Aorta (tissue), 5 donors: ENCODE measurements at regions not wholly inside any gene's neighbourhood (a gene's known extent, or its start where the extent isn't known, plus 50 kb on each side); places are given as distances from the start of the nearest gene placed in this dataset.

Experiments used
- ATAC-seq: fragments of 200-7000 bp; cut with Tn5 transposase; one replicate; pipeline ENCODE4 v1.9.1; 2022; ENCODE audit warnings: moderate library complexity; ENCODE audit not compliant: low FRiP score
- DNase-seq, 2 donors: peaks; one replicate each; pipeline ENCODE4 v3.0.0-alpha.2; 2020
- H3K27ac ChIP-seq, 2 donors: one replicate each; pipeline ENCODE4 v1.5.1; 2013; ENCODE audit warnings: low read length in 2 of 2, mild to moderate bottlenecking in 2 of 2, moderate library complexity in 2 of 2, control low read depth in 1 of 2, inconsistent platforms in 1 of 2, low read depth in 1 of 2
- H3K27me3 ChIP-seq, 2 donors: one replicate each; pipeline ENCODE4 v1.6.1; 2013; ENCODE audit warnings: control low read depth in 1 of 2, low read length in 1 of 2, mild to moderate bottlenecking in 1 of 2, moderate library complexity in 1 of 2; ENCODE audit not compliant: insufficient read depth in 2 of 2, control insufficient read depth in 1 of 2
- H3K36me3 ChIP-seq, 2 donors: one replicate each; pipeline ENCODE4 v1.6.1; 2013; ENCODE audit warnings: control low read depth in 1 of 2, low read length in 1 of 2, mild to moderate bottlenecking in 1 of 2; ENCODE audit not compliant: insufficient read depth in 2 of 2, control insufficient read depth in 1 of 2
- H3K4me1 ChIP-seq, 2 donors: one replicate each; pipeline ENCODE4 v1.6.1; 2013; ENCODE audit warnings: low read length in 2 of 2, control low read depth in 1 of 2, mild to moderate bottlenecking in 1 of 2, moderate library complexity in 1 of 2; ENCODE audit not compliant: insufficient read depth in 2 of 2, control insufficient read depth in 1 of 2
- H3K4me3 ChIP-seq, 2 donors: one replicate each; pipeline ENCODE4 v1.5.1; 2013; ENCODE audit warnings: low read length in 2 of 2, control low read depth in 1 of 2, mild to moderate bottlenecking in 1 of 2
- H3K9me3 ChIP-seq: one replicate; pipeline ENCODE4 v1.6.1; 2013; ENCODE audit warnings: mild to moderate bottlenecking, low read length; ENCODE audit not compliant: control insufficient read depth
- WGBS, 2 donors: extraction: QIAGEN DNeasy Blood & Tissue Kit; methylation state at CpG; one replicate each; pipeline ENCODE4 v1.1.7; 2013; 5-methylcytosine and 5-hydroxymethylcytosine counted together
- intact Hi-C, 2 donors: fragments of 100-400 bp; cut with DNase I; formaldehyde crosslinking; loops; one replicate each; pipeline versions ENCODE4 v1.14.2 to v1.15.0; 2022
- donor health status: healthy with polysubstance abuse.
- donor health status: Bipolar disorder and iron deficiency.
- donor health status: DM: no; HTN: no; CAD: no.
- donor health status: DM: no; HTN: no; CAD: no.
- donor health status: DM: yes; HTN: yes; CAD: no.

DNA sequence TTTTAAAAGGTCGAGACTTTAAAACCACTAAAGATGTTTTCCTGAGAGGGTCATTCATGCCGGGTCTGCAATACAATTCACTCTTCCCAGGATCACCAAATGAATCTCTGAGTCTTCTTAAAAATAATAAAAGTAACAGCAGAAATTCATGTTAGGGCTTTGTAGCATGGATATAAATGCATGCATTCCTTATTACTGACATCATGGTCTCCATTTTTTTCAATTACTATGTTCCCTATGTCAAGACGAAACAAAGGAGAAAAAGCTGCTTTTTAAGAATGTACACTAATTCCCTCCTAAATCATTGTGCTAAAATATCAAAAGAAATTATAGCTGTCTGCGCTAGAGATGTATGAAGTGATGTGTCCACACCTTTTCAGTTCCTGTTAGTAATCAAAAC, 789.9 kb upstream of the LRRC4C start:
- WGBS, 2 donors: 30 to 32% methylated on average over 4 of the region's 4 CpGs
- Histone ChIP-seq H3K4me1 (no peaks in the 10 kb centered on the region), H3K36me3 (no peaks in the 10 kb centered on the region), H3K4me3 (no peak overlapping the region), H3K9me3 (peaks cover 2% of the 10 kb centered on the region), H3K27ac (no peak overlapping the region), H3K27me3 (no peaks in the 10 kb centered on the region)
- no peak for DNase-seq
- no peak for ATAC-seq
- intact Hi-C loops: no loop called here

DNA sequence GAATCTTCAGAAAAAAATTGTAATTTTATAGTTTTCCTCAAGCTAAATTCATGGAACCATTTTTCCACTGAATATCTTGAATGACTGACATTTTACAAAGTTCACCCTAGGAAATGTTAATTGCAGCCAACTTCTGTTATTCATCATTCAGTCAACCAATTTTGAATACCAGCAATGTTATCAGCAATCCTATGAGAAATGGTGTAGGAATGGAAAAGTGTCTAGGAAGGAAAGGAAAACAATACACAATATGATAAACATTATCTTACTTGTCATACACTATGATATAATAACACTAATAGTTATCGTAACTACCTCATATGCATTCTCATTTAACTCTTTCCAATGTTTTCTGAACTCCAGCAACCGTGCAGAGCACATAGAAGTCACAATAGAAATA, 790.5 kb upstream of the LRRC4C start:
- ATAC-seq (no peak), DNase-seq (no peak)
- Histone ChIP-seq H3K27ac (no peak overlapping the region), H3K9me3 (peaks cover 2% of the 10 kb centered on the region), H3K27me3 (no peaks in the 10 kb centered on the region), H3K36me3 (no peaks in the 10 kb centered on the region), H3K4me1 (no peaks in the 10 kb centered on the region), H3K4me3 (no peak overlapping the region)
- intact Hi-C loops: no loop called here
- 4 to 6% methylated on average over 2 of the region's 2 CpGs for WGBS, 2 donors

DNA sequence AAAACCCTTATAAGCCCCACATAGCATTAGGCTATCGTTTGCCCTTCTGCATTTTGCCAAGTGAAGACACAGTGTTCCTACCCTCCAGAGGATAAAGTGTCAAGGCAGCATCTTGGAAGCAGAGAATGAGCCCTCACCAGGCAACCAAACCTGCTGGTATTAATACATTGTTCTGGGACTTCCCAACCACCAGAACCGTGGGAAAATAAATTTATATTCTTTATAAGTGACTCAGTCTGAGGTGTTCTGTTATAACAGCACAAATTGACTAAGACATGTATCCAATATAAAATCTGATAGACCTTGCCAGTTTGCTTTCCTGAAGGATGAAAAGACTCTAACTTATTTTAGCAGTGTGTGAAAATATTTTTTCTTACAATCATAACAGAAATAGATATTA, 792.5 kb upstream of the LRRC4C start:
- intact Hi-C loops: no loop called here
- WGBS, 2 donors: 68 to 73% methylated on average over 2 of the region's 2 CpGs

DNA sequence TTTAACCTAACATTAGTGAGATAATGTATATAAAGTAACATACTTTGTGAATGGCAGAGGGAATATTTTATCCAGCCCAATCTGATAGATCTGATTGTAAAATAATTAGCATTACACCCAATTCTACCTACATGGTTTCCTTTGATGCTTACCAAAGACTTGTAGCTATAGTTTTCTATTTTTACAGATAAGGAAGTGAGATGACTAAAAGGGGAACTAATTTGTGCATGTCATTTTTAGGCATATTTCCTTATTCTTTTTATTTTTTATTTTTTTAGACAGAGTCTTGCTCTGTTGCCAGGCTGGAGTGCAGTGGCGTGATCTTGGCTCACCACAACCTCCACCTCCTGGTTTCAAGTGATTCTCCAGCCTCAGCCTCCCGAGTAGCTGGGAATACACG, 793.7 kb upstream of the LRRC4C start:
- DNase-seq (no peak), ATAC-seq (no peak)
- Histone ChIP-seq H3K4me1 (no peaks in the 10 kb centered on the region), H3K36me3 (no peaks in the 10 kb centered on the region), H3K9me3 (peaks cover 2% of the 10 kb centered on the region), H3K27me3 (no peaks in the 10 kb centered on the region), H3K27ac (no peak overlapping the region), H3K4me3 (no peak overlapping the region)
- intact Hi-C loops: no loop called here
- 61 to 69% methylated on average over 3 of the region's 3 CpGs for WGBS, 2 donors

More for the DNA sequence above, 792.5 kb upstream of the LRRC4C start:
- Histone ChIP-seq H3K4me3 (no peak overlapping the region), H3K4me1 (no peaks in the 10 kb centered on the region), H3K36me3 (no peaks in the 10 kb centered on the region), H3K27me3 (no peaks in the 10 kb centered on the region), H3K9me3 (peaks cover 2% of the 10 kb centered on the region), H3K27ac (no peak overlapping the region)
- DNase-seq: no peak
- no peak for ATAC-seq

DNA sequence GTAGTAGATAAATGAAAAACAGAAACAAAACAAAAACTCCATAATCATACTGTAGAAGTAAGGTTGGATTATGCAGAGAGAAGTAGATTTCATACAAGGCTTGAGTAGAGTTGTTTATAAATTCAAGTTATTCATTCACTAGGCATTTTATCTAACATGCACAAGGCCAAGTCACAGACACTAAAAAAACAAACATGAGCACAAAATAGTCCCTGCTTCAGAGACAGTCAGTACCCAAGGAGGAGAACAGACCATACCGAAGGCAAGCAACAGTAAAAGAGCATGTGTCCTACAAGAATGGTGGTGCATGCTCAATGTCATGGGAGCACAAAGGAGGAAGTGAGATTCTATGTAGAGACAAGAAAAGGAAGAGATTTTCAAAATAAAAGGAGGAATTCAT, 796.5 kb upstream of the LRRC4C start:
- DNase-seq (no peak), ATAC-seq (no peak)
- no peak overlapping the region for H3K27ac ChIP-seq
- intact Hi-C loops: no loop called here
- WGBS, 2 donors: 52% methylated on average over 1 of the region's 1 CpG
- no peaks in the 10 kb centered on the region for H3K4me1 ChIP-seq
- no peaks in the 10 kb centered on the region for H3K36me3 ChIP-seq
- no peak overlapping the region for H3K4me3 ChIP-seq
- no peaks in the 10 kb centered on the region for H3K27me3 ChIP-seq
- H3K9me3 ChIP-seq: peaks cover 2% of the 10 kb centered on the region

- WGBS, 2 donors: 41 to 44% methylated on average over 2 of the region's 2 CpGs
Observed at GRCh38 chr11:42257534-42257933, 798.1 kb upstream of the LRRC4C start.

GRCh38 chr11:42265072-42265471, 805.6 kb upstream of the LRRC4C start:
- WGBS, 2 donors: 77 to 83% methylated on average over 7 of the region's 7 CpGs
- Histone ChIP-seq H3K9me3 (no peaks in the 10 kb centered on the region), H3K4me3 (no peak overlapping the region), H3K27ac (no peak overlapping the region), H3K4me1 (no peaks in the 10 kb centered on the region), H3K27me3 (peaks cover 0 to 2% of the 10 kb centered on the region in 2 donors), H3K36me3 (no peaks in the 10 kb centered on the region)
- ATAC-seq: no peak
- no peak for DNase-seq
- intact Hi-C loops: no loop called here

More at GRCh38 chr11:42257534-42257933, 798.1 kb upstream of the LRRC4C start:
- ATAC-seq (no peak), DNase-seq (no peak)
- H3K27me3 ChIP-seq: no peaks in the 10 kb centered on the region
- H3K9me3 ChIP-seq: peaks cover 2% of the 10 kb centered on the region
- H3K4me3 ChIP-seq: no peak overlapping the region
- no peaks in the 10 kb centered on the region for H3K4me1 ChIP-seq
- intact Hi-C loops: no loop called here
- H3K36me3 ChIP-seq: no peaks in the 10 kb centered on the region
- H3K27ac ChIP-seq: no peak overlapping the region

GRCh38 chr11:42271306-42271705, 811.9 kb upstream of the LRRC4C start:
- Histone ChIP-seq H3K9me3 (peaks cover 2% of the 10 kb centered on the region), H3K27ac (no peak overlapping the region), H3K4me1 (no peaks in the 10 kb centered on the region), H3K27me3 (no peaks in the 10 kb centered on the region), H3K36me3 (no peaks in the 10 kb centered on the region), H3K4me3 (no peak overlapping the region)
- intact Hi-C loops: no loop called here
- 49 to 52% methylated on average over 3 of the region's 3 CpGs for WGBS, 2 donors
- ATAC-seq (no peak), DNase-seq (no peak)

- no peak for ATAC-seq
- no peaks in the 10 kb centered on the region for H3K36me3 ChIP-seq
- H3K4me1 ChIP-seq: no peaks in the 10 kb centered on the region
- no peak for DNase-seq
- H3K27ac ChIP-seq: no peak overlapping the region
- intact Hi-C loops: no loop called here
- H3K4me3 ChIP-seq: no peak overlapping the region
- WGBS, 2 donors: 87 to 91% methylated on average over 6 of the region's 6 CpGs
- no peaks in the 10 kb centered on the region for H3K27me3 ChIP-seq
- H3K9me3 ChIP-seq: peaks cover 2% of the 10 kb centered on the region
Observed at GRCh38 chr11:42273977-42274376, 814.5 kb upstream of the LRRC4C start.
